Lower lobe of right lung (tissue), 2 donors: ENCODE measurements at regions not wholly inside any gene's neighbourhood (a gene's known extent, or its start where the extent isn't known, plus 50 kb on each side); places are given as distances from the start of the nearest gene placed in this dataset.

Experiments used
- ATAC-seq, 2 donors: fragments of 200-7000 bp; cut with Tn5 transposase; one replicate each; pipeline ENCODE4 v1.9.1; 2020 to 2022; ENCODE audit warnings: mild to moderate bottlenecking in 2 of 2, moderate library complexity in 2 of 2
- DNase-seq: peaks from one replicate; pipeline ENCODE4 v3.0.0-alpha.2; 2020
- H3K27ac ChIP-seq: fragments of 200-600 bp; one replicate; pipeline ENCODE4 v1.8.0; 2022
- H3K27me3 ChIP-seq: fragments of 200-600 bp; one replicate; pipeline ENCODE4 v1.8.0; 2022; ENCODE audit warnings: low read depth
- H3K36me3 ChIP-seq: fragments of 200-600 bp; one replicate; pipeline ENCODE4 v1.8.0; 2022; ENCODE audit warnings: mild to moderate bottlenecking
- H3K4me1 ChIP-seq: fragments of 200-600 bp; one replicate; pipeline ENCODE4 v1.8.0; 2022
- H3K4me3 ChIP-seq: fragments of 200-600 bp; one replicate; pipeline ENCODE4 v1.8.0; 2022; ENCODE audit warnings: mild to moderate bottlenecking
- H3K9me3 ChIP-seq: fragments of 200-600 bp; one replicate; pipeline ENCODE4 v1.8.0; 2022
- CTCF ChIP-seq: fragments of 200-600 bp; IDR thresholded peaks from one replicate; pipeline ENCODE4 v1.8.0; 2022; ENCODE audit warnings: antibody characterized with exemption, mild to moderate bottlenecking
- intact Hi-C: fragments of 100-400 bp; cut with DNase I; formaldehyde crosslinking; loops from one replicate; pipeline ENCODE4 v1.11.0; 2022
- donor health status: DM: no; HTN: yes; CAD: no; lungs with severe emphysema.

- DNase-seq (no peak), ATAC-seq (peak in 1 of 2 donors; percentile 25)
- no peak for TF ChIP-seq CTCF
- Histone ChIP-seq H3K27me3 (no peaks in the 10 kb centered on the region), H3K36me3 (no peaks in the 10 kb centered on the region), H3K9me3 (no peaks in the 10 kb centered on the region), H3K4me1 (peaks cover 9% of the 10 kb centered on the region), H3K4me3 (no peak overlapping the region), H3K27ac (no peak overlapping the region)
- intact Hi-C loops: no loop called here
Observed at GRCh38 chr5:74250304-74251102, 390.0 kb downstream of the ENC1 start.

GRCh38 chr5:74248576-74248975, 392.0 kb downstream of the ENC1 start:
- no peaks in the 10 kb centered on the region for H3K9me3 ChIP-seq
- no peaks in the 10 kb centered on the region for H3K36me3 ChIP-seq
- intact Hi-C loops: no loop called here
- no peaks in the 10 kb centered on the region for H3K27me3 ChIP-seq
- TF ChIP-seq CTCF: no peak
- DNase-seq (no peak), ATAC-seq (no peak)
- peaks cover 9% of the 10 kb centered on the region for H3K4me1 ChIP-seq
- no peak overlapping the region for H3K27ac ChIP-seq
- H3K4me3 ChIP-seq: no peak overlapping the region

- H3K27ac ChIP-seq: no peak overlapping the region
- ATAC-seq: no peak
- intact Hi-C loops: no loop called here
- H3K36me3 ChIP-seq: no peaks in the 10 kb centered on the region
- no peaks in the 10 kb centered on the region for H3K9me3 ChIP-seq
- no peak for DNase-seq
- no peak overlapping the region for H3K4me3 ChIP-seq
- no peak for TF ChIP-seq CTCF
- no peaks in the 10 kb centered on the region for H3K27me3 ChIP-seq
- peaks cover 13% of the 10 kb centered on the region for H3K4me1 ChIP-seq
Observed at GRCh38 chr5:74244406-74244805, 396.1 kb downstream of the ENC1 start.

GRCh38 chr5:74243634-74244033, 396.9 kb downstream of the ENC1 start:
- intact Hi-C loops: no loop called here
- no peaks in the 10 kb centered on the region for H3K36me3 ChIP-seq

GRCh38 chr5:74242516-74242915, 398.0 kb downstream of the ENC1 start:
- H3K27ac ChIP-seq: no peak overlapping the region
- no peak for DNase-seq
- no peaks in the 10 kb centered on the region for H3K27me3 ChIP-seq
- no peak overlapping the region for H3K4me3 ChIP-seq
- H3K9me3 ChIP-seq: no peaks in the 10 kb centered on the region
- TF ChIP-seq CTCF: no peak
- H3K36me3 ChIP-seq: no peaks in the 10 kb centered on the region
- ATAC-seq: no peak
- peaks cover 13% of the 10 kb centered on the region for H3K4me1 ChIP-seq
- intact Hi-C loops: no loop called here

More at GRCh38 chr5:74243634-74244033, 396.9 kb downstream of the ENC1 start:
- no peak for DNase-seq
- Histone ChIP-seq H3K4me1 (peaks cover 13% of the 10 kb centered on the region), H3K9me3 (no peaks in the 10 kb centered on the region), H3K27ac (no peak overlapping the region), H3K27me3 (no peaks in the 10 kb centered on the region), H3K4me3 (no peak overlapping the region)
- no peak for ATAC-seq
- no peak for TF ChIP-seq CTCF
